ENCODE measurements at regions not wholly inside any gene's neighbourhood (a gene's known extent, or its start where the extent isn't known, plus 50 kb on each side); places are given as distances from the start of the nearest gene placed in this dataset.
A peak's percentile ranks its signal among the peaks of the same experiment; 100 is the strongest.

GRCh38 chr10:125449571-125449970 is 233.4 kb downstream of the TEX36 start:
- no peak for TF ChIP-seq CTCF (conservative IDR thresholded peaks at IDR 0.05; ENCODE audit: low read depth, low read length)
- no peak for DNase-seq (ENCODE audit: low read depth)
- H3K4me3 ChIP-seq (ENCODE audit: low read depth, low read length) = no peak overlapping the region

DNA sequence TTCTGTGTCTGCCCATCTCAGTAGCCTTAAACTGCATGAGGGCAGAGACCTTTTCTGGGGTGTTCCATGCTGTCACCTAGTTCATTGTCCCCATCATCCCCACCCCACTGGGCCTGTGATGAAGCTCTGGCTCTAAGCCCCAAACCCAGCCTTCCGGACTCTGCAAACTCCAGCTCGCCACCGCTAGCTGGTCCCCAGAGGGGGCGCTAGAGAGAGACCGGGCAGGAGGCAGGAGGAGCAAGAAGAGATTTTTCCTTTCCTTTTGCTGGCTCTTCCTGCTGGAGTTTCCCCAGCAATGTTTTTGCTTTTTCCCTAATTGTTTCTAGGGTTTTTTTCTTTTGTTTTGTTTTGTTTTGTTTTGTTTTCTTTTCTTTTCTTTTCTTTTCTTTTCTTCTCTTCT is 234.4 kb downstream of the TEX36 start:
- TF ChIP-seq CTCF (conservative IDR thresholded peaks at IDR 0.05; ENCODE audit: low read depth, low read length) = peak; percentile 60
- DNase-seq (ENCODE audit: low read depth) = no peak
- no peak overlapping the region for H3K4me3 ChIP-seq (ENCODE audit: low read depth, low read length)

DNA sequence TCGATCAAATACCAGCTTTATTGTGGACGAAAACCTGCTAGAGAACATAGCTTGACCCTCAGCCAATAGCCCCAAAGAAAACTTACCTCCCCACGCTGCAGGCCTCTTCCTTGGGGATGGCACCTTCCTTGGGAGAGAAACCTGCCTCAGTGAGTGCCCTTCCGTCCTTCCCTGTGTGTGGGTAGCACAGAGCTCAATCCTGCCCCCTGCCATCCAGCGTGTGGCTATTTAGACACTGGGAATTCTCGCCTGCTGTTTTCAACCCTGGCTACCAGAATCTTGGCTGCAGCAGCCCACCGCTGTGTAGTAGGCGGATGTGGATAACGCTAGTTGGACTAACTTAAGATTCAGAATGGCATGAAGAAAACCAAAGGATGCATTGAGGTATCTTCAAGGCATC is 238.2 kb downstream of the TEX36 start:
- no peak overlapping the region for H3K4me3 ChIP-seq (ENCODE audit: low read depth, low read length)
- no peak for TF ChIP-seq CTCF (conservative IDR thresholded peaks at IDR 0.05; ENCODE audit: low read depth, low read length)
- DNase-seq (ENCODE audit: low read depth) = no peak

DNA sequence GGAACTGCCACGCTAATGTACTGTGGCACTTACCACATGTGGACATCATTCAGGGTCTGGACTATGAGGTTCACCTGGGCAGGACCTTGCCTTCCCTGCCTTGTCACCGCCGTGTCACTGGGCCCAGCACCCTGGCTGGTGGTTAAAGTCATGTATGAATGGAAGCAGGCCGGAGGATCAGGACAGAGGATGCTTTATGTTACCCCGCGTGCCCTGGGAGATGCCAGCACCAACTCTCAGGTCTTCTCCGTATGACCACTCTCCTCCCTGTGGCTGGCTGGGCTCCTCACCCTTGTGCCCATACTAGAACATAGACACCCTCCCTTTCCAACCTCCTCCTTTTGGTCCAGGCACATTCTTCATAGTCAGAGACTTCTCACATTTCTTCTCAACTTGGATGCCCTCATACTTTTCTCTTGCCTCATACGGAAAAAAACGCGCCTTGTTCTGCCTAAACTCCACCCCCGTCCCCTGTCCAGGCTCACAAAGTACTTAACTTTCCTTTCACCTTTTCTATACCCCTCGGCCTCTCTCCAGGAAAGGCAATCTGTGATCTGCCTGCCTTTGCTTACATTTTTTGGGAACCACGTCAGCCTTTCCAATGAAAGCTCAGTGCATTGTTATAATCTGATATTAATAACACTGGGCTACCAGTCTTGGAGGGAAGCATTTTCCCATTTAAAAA is 240.0 kb downstream of the TEX36 start:
- no peak for DNase-seq (ENCODE audit: low read depth)
- no peak for TF ChIP-seq CTCF (conservative IDR thresholded peaks at IDR 0.05; ENCODE audit: low read depth, low read length)
- no peak overlapping the region for H3K4me3 ChIP-seq (ENCODE audit: low read depth, low read length)

- TF ChIP-seq CTCF (conservative IDR thresholded peaks at IDR 0.05; ENCODE audit: low read depth, low read length) = no peak
- no peak for DNase-seq (ENCODE audit: low read depth)
- H3K4me3 ChIP-seq (ENCODE audit: low read depth, low read length) = no peak overlapping the region
Observed at GRCh38 chr10:125441151-125441550, 241.8 kb downstream of the TEX36 start.

- H3K4me3 ChIP-seq (ENCODE audit: low read depth, low read length) = no peak overlapping the region
- TF ChIP-seq CTCF (conservative IDR thresholded peaks at IDR 0.05; ENCODE audit: low read depth, low read length) = no peak
- no peak for DNase-seq (ENCODE audit: low read depth)
Observed at GRCh38 chr10:125431149-125431548, 251.8 kb downstream of the TEX36 start.

GRCh38 chr10:125428054-125428453 is 254.9 kb downstream of the TEX36 start:
- no peak for TF ChIP-seq CTCF (conservative IDR thresholded peaks at IDR 0.05; ENCODE audit: low read depth, low read length)
- no peak for DNase-seq (ENCODE audit: low read depth)
- H3K4me3 ChIP-seq (ENCODE audit: low read depth, low read length) = no peak overlapping the region
